HL-60 (cell line): ENCODE measurements at regions not wholly inside any gene's neighbourhood (a gene's known extent, or its start where the extent isn't known, plus 50 kb on each side); places are given as distances from the start of the nearest gene placed in this dataset.

Experiments used
- DNase-seq, 2 experiments: peaks; one replicate each; pipeline ENCODE4 v3.0.0-alpha.2; 2010 to 2020; ENCODE audit warnings: low read depth in 1 of 2, low spot score in 1 of 2
- H3K27ac ChIP-seq: fragments of 250-450 bp; sonication (Bioruptor Pico); replicated peaks from 2 replicates; pipeline ENCODE4 v1.5.1; 2020; ENCODE audit warnings: mild to moderate bottlenecking, moderate library complexity
- H3K27me3 ChIP-seq: fragments of 250-450 bp; sonication (Bioruptor Pico); 2 replicates; pipeline ENCODE4 v1.5.1; 2021; ENCODE audit warnings: mild to moderate bottlenecking, moderate library complexity; ENCODE audit not compliant: insufficient read depth, poor library complexity, severe bottlenecking
- H3K4me3 ChIP-seq: replicated peaks from 2 replicates; pipeline ENCODE4 v1.5.1; 2011; ENCODE audit warnings: mild to moderate bottlenecking, control low read depth, low read length; ENCODE audit not compliant: insufficient read depth
- GABPA ChIP-seq: IDR thresholded peaks from 2 replicates; pipeline ENCODE4 v1.6.1; 2012; ENCODE audit warnings: low read depth
- POLR2AphosphoS5 ChIP-seq: IDR thresholded peaks from 2 replicates; pipeline ENCODE4 v1.6.1; 2012; ENCODE audit warnings: low read depth
- SPI1 ChIP-seq: IDR thresholded peaks from 2 replicates; pipeline ENCODE4 v1.6.1; 2012; ENCODE audit warnings: low read depth, mild to moderate bottlenecking, borderline replicate concordance
- TF ChIP-seq, protein P1 (sequence below): IDR thresholded peaks from one replicate; pipeline ENCODE4 v1.5.1; 2011; ENCODE audit warnings: low read length, control low read depth, inconsistent platforms; ENCODE audit not compliant: insufficient read depth
- TF ChIP-seq, protein P2 (sequence below): IDR thresholded peaks from 2 replicates; pipeline ENCODE4 v1.6.1; 2012; ENCODE audit warnings: low read depth; ENCODE audit not compliant: insufficient replicate concordance

DNA sequence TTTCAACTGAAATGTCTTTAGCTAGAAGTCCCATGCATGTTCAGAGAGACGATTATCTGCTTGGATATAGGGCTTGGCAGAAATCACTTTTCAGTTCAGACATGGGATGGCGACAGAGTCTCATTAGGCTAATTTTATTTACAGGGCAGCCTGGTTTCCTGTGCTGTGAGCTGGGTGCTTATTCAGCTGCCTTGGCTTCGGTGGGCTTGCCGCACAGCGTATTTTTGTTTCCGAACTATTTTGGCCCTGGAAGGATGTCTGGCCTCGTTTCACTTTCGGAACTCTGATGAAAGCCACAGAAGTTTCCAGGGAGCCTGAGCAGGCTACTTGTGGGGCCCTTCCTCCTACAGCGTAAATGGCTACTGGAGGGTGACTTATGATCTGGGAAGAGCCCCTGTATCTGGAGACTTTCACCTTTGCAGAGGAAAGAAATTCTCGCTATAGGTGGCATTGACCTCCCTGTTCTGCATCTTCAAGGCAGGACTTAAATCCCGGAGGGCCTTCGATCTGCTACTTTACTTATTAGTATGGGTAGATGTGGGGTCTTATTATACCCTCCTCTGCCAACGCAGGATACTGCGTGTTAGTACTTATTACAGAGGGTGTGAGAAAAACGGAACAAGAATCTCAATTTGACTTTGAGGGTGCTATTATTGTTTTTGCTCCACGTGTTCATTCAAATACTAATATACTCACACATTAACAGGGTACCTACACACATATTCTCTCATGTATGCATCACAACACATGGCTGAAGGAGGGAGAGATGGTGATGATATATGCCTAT lies 364.0 kb upstream of the RBMS3 start:
- TF ChIP-seq SPI1, result no peak
- TF ChIP-seq, protein P1, sequence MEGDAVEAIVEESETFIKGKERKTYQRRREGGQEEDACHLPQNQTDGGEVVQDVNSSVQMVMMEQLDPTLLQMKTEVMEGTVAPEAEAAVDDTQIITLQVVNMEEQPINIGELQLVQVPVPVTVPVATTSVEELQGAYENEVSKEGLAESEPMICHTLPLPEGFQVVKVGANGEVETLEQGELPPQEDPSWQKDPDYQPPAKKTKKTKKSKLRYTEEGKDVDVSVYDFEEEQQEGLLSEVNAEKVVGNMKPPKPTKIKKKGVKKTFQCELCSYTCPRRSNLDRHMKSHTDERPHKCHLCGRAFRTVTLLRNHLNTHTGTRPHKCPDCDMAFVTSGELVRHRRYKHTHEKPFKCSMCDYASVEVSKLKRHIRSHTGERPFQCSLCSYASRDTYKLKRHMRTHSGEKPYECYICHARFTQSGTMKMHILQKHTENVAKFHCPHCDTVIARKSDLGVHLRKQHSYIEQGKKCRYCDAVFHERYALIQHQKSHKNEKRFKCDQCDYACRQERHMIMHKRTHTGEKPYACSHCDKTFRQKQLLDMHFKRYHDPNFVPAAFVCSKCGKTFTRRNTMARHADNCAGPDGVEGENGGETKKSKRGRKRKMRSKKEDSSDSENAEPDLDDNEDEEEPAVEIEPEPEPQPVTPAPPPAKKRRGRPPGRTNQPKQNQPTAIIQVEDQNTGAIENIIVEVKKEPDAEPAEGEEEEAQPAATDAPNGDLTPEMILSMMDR, result no peak
- no peak for TF ChIP-seq POLR2AphosphoS5
- DNase-seq, result no peak
- no peaks in the 10 kb centered on the region for H3K27me3 ChIP-seq
- H3K4me3 ChIP-seq, result no peak overlapping the region
- no peak overlapping the region for H3K27ac ChIP-seq

DNA sequence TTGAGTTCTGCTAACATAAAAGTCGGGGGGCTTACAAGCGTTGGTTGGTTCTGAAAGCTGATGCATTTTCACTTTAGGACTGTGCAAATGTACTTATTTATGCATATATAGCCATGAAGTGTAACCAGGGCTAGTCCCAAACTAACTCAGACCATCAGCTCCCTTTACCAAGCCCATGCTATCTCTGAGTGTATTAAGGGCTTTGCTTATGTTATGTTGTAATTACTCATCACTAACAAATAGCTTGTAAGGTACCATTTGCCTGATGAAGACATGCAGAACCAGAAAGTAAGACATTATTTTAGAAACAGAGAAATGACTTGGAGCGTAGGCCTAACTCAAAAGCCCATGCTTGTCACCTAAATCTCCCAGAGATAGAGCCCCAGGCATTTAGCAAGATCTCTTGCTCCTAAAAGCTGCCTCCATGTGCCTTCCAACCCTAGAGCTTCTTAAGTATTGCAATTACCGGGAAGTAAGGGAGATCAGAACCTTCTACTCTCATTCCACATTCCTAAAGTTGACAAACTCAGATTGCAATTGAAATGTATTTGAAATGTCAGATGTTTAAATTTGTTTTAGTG lies 362.9 kb upstream of the RBMS3 start:
- TF ChIP-seq GABPA (no peak), POLR2AphosphoS5 (no peak), SPI1 (no peak)
- TF ChIP-seq, protein P1, result no peak
- TF ChIP-seq, protein P2, sequence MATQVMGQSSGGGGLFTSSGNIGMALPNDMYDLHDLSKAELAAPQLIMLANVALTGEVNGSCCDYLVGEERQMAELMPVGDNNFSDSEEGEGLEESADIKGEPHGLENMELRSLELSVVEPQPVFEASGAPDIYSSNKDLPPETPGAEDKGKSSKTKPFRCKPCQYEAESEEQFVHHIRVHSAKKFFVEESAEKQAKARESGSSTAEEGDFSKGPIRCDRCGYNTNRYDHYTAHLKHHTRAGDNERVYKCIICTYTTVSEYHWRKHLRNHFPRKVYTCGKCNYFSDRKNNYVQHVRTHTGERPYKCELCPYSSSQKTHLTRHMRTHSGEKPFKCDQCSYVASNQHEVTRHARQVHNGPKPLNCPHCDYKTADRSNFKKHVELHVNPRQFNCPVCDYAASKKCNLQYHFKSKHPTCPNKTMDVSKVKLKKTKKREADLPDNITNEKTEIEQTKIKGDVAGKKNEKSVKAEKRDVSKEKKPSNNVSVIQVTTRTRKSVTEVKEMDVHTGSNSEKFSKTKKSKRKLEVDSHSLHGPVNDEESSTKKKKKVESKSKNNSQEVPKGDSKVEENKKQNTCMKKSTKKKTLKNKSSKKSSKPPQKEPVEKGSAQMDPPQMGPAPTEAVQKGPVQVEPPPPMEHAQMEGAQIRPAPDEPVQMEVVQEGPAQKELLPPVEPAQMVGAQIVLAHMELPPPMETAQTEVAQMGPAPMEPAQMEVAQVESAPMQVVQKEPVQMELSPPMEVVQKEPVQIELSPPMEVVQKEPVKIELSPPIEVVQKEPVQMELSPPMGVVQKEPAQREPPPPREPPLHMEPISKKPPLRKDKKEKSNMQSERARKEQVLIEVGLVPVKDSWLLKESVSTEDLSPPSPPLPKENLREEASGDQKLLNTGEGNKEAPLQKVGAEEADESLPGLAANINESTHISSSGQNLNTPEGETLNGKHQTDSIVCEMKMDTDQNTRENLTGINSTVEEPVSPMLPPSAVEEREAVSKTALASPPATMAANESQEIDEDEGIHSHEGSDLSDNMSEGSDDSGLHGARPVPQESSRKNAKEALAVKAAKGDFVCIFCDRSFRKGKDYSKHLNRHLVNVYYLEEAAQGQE, result no peak
- no peaks in the 10 kb centered on the region for H3K27me3 ChIP-seq
- no peak overlapping the region for H3K27ac ChIP-seq
- H3K4me3 ChIP-seq, result no peak overlapping the region
- no peak for DNase-seq

DNA sequence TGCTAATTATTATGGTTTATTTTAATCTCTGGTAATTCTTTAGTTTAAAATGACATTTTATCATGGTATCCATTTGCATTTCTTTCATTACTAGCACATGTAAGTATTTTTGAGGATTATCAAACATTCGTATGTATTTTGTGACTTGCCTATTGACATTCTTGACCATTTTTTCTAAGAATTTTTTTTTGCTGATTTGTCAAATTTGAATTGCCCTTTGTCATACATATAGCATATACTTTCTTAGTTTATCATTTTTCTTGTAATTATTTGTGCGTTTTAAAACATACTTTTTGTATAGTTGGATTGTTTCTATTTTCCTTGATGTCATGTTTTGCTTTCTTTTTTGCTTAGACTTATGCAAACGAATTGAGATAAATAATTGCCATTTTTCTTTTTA lies 358.5 kb upstream of the RBMS3 start:
- H3K4me3 ChIP-seq, result no peak overlapping the region
- TF ChIP-seq SPI1 (no peak), POLR2AphosphoS5 (no peak), GABPA (no peak)
- TF ChIP-seq, protein P2, result no peak
- TF ChIP-seq, protein P1, result no peak
- no peaks in the 10 kb centered on the region for H3K27me3 ChIP-seq
- DNase-seq, result no peak
- H3K27ac ChIP-seq, result no peak overlapping the region
